ENCODE measurements at regions not wholly inside any gene's neighbourhood (a gene's known extent, or its start where the extent isn't known, plus 50 kb on each side); places are given as distances from the start of the nearest gene placed in this dataset.

DNA sequence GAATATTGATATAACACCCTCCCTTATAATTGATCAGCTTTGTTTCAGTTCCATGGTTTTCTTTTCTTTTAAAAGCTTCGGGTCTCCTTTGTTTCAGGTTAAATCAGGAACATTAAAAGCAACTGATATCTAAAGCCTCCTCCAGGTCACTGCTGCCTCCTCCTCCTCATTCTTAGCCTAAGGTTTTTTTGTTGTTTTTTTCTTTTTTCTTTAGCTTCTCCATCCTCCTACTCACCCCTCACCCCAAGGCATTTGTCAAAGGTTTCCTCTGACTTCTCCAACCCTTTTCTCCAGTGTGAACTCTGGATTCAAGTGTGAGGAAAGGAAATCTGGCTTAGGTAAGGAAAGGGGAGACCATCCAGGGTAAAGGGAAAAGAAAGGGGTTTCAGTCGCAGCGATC, 420.2 kb upstream of the NFE2L3 start:
- TF ChIP-seq EZH2 (IDR thresholded peaks at IDR 0.05; ENCODE audit: low read depth), result no peak
- TF ChIP-seq, protein P1, sequence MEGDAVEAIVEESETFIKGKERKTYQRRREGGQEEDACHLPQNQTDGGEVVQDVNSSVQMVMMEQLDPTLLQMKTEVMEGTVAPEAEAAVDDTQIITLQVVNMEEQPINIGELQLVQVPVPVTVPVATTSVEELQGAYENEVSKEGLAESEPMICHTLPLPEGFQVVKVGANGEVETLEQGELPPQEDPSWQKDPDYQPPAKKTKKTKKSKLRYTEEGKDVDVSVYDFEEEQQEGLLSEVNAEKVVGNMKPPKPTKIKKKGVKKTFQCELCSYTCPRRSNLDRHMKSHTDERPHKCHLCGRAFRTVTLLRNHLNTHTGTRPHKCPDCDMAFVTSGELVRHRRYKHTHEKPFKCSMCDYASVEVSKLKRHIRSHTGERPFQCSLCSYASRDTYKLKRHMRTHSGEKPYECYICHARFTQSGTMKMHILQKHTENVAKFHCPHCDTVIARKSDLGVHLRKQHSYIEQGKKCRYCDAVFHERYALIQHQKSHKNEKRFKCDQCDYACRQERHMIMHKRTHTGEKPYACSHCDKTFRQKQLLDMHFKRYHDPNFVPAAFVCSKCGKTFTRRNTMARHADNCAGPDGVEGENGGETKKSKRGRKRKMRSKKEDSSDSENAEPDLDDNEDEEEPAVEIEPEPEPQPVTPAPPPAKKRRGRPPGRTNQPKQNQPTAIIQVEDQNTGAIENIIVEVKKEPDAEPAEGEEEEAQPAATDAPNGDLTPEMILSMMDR (conservative IDR thresholded peaks at IDR 0.05), result no peak
